HEK293T (cell line): ENCODE measurements at regions not wholly inside any gene's neighbourhood (a gene's known extent, or its start where the extent isn't known, plus 50 kb on each side); places are given as distances from the start of the nearest gene placed in this dataset.

Experiments used
- BHLHE40 ChIP-seq: fragments of 450-650 bp; IDR thresholded peaks from 2 replicates; pipeline ENCODE4 v1.6.1; 2016; ENCODE audit warnings: mild to moderate bottlenecking, moderate library complexity, borderline replicate concordance
- ELF4 ChIP-seq: fragments of 450-650 bp; IDR thresholded peaks from 2 replicates; pipeline ENCODE4 v1.6.1; 2017; ENCODE audit warnings: antibody characterized with exemption
- FOXA1 ChIP-seq: fragments of 450-650 bp; IDR thresholded peaks from 2 replicates; pipeline ENCODE4 v1.6.1; 2016; ENCODE audit warnings: mild to moderate bottlenecking
- FOXK2 ChIP-seq: fragments of 450-650 bp; IDR thresholded peaks from 2 replicates; pipeline ENCODE4 v1.6.1; 2016; ENCODE audit warnings: mild to moderate bottlenecking
- FOXM1 ChIP-seq: fragments of 450-650 bp; IDR thresholded peaks from 2 replicates; pipeline ENCODE4 v1.6.1; 2017; ENCODE audit warnings: mild to moderate bottlenecking, borderline replicate concordance
- L3MBTL2 ChIP-seq: fragments of 450-650 bp; conservative IDR thresholded peaks from 2 replicates; pipeline ENCODE4 v1.6.1; 2016; ENCODE audit warnings: mild to moderate bottlenecking
- SP1 ChIP-seq: fragments of 450-650 bp; IDR thresholded peaks from 2 replicates; pipeline ENCODE4 v1.6.1; 2017
- SUZ12 ChIP-seq: fragments of 450-650 bp; IDR thresholded peaks from 2 replicates; pipeline ENCODE4 v1.6.1; 2016; ENCODE audit warnings: mild to moderate bottlenecking
- TARDBP ChIP-seq: fragments of 450-650 bp; IDR thresholded peaks from 2 replicates; pipeline ENCODE4 v1.6.1; 2016
- TF ChIP-seq, protein P1 (sequence below): fragments of 450-650 bp; IDR thresholded peaks from 2 replicates; pipeline ENCODE4 v1.6.1; 2016

DNA sequence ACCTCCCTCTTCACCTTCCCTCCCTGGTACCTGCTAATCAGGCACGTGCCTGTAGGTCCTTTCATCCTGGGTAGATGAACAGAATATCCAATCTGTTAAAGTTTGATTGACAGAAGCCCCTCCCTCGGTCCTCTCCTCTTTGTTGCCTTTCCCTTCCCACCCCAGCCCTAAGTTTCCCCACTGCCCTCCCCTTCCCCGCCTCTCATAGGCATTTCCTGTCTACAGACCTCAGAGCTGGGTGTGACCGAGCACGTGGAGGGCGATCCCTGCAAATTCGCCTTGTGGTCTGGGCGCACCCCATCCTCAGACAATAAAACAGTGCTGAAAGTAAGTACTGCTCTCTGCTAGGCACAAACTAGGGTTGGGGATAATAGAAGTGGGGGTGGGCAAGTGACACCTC lies 239.2 kb upstream of the UMPS start:
- no peak for TF ChIP-seq TARDBP
- TF ChIP-seq BHLHE40 = no peak
- no peak for TF ChIP-seq FOXM1
- no peak for TF ChIP-seq FOXK2
- no peak for TF ChIP-seq FOXA1
- no peak for TF ChIP-seq SUZ12
- TF ChIP-seq, protein P1, sequence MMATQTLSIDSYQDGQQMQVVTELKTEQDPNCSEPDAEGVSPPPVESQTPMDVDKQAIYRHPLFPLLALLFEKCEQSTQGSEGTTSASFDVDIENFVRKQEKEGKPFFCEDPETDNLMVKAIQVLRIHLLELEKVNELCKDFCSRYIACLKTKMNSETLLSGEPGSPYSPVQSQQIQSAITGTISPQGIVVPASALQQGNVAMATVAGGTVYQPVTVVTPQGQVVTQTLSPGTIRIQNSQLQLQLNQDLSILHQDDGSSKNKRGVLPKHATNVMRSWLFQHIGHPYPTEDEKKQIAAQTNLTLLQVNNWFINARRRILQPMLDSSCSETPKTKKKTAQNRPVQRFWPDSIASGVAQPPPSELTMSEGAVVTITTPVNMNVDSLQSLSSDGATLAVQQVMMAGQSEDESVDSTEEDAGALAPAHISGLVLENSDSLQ = no peak
- no peak for TF ChIP-seq ELF4
- no peak for TF ChIP-seq L3MBTL2
- no peak for TF ChIP-seq SP1
